ENCODE measurements at regions not wholly inside any gene's neighbourhood (a gene's known extent, or its start where the extent isn't known, plus 50 kb on each side); places are given as distances from the start of the nearest gene placed in this dataset.
A peak's percentile ranks its signal among the peaks of the same experiment; 100 is the strongest.

DNA sequence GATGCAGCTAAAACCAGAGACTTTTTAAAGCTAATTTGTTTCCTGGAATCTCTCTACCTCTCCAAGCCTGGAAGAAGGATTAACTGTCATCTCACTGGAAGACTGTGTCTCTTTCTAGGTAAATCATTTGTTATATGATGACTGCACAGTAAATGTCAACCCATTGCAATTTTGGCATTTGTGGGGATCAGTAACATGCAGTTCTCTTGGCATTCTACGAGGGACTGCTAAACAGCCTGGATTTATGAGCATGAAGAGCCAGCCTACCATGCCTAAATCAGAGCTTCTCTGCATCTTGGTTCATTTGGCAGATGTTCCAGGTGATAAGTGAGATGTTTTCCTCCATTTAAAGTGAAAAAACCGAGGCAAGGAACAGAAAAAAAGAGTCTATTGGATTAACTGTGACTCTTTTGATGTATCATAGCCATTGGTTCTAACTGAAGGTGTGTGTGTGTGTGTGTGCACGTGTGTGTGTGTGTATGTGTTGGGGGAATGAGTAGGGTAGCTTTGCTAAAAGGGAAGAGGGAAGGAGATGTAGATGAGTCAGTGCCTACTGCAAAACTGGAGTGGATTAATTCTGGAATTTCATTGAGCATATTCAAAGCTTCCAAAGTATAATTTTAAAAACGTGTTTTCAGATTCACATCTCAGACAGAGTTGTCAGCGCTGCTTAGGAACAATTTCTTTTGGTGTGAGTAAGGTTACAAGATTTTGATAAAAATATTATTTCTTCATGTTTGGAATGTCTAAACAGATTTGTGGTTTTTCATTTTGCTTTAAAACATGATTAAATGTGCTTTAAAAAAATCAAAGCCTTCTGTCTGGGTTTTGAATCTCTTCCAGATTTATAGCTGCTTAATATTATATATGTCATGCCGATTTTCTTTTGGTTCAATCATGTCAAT is 123.2 kb upstream of the LNX1 start:
- DNase-seq = no peak
- Histone ChIP-seq H3K9me3 (no peaks in the 10 kb centered on the region), H3K27ac (ENCODE audit: low read depth in 2 of 2, low read length in 1 of 2) (peak overlapping the region; percentile 60 to 64), H3K9ac (no peak overlapping the region; the same call in 1 of the 2 replicates), H3K79me2 (ENCODE audit: insufficient read depth) (no peaks in the 10 kb centered on the region), H3K9me2 (no peaks in the 10 kb centered on the region), H3K27me3 (ENCODE audit: insufficient read depth) (no peaks in the 10 kb centered on the region), H2AFZ (ENCODE audit: low read depth) (no peak overlapping the region; the same call in 1 of the 2 replicates), H3K36me3 (replicated peaks in 1 of 2; ENCODE audit: control insufficient read depth in 1 of 2, insufficient read depth in 2 of 2, low read length in 1 of 2) (no peaks in the 10 kb centered on the region), H3K4me3 (ENCODE audit: low read depth in 2 of 2, low read length in 1 of 2) (0 out of 4 replicates have a peak overlapping the region, but pooled peaks of 1 of the 2 experiments have one; percentile 24), H4K20me1 (ENCODE audit: insufficient read depth) (no peaks in the 10 kb centered on the region), H3K4me2 (peak overlapping the region; percentile 69), H3K4me1 (ENCODE audit: control insufficient read depth in 1 of 2, insufficient read depth in 2 of 2, low read depth in 1 of 2, low read length in 1 of 2) (peaks cover 4 to 22% of the 10 kb centered on the region in 2 experiments), H3F3A (replicated peaks; ENCODE audit: insufficient read depth) (peaks cover 40% of the 10 kb centered on the region)
- TF ChIP-seq SMC3 (IDR thresholded peaks at IDR 0.05; ENCODE audit: low read depth, low read length) (no peak), NFIC (IDR thresholded peaks at IDR 0.05; ENCODE audit: borderline replicate concordance) (peak; percentile 88), POLR2AphosphoS5 (IDR thresholded peaks at IDR 0.05; ENCODE audit: low read depth, low read length) (peak; percentile 80), EZH2phosphoT487 (IDR thresholded peaks at IDR 0.05; ENCODE audit: borderline replicate concordance, low read depth) (peak; percentile 76; the same call in 1 of the 2 replicates), GABPA (IDR thresholded peaks at IDR 0.05; ENCODE audit: low read depth) (no peak), RAD21 (IDR thresholded peaks at IDR 0.05; ENCODE audit: low read length) (0 out of 2 replicates have a peak, but pooled peaks have one; percentile 13), FOSL2 (IDR thresholded peaks at IDR 0.05; ENCODE audit: borderline replicate concordance, low read depth) (peak; percentile 80), FOXM1 (IDR thresholded peaks at IDR 0.05; ENCODE audit: low read depth) (peak; percentile 84; the same call in 1 of the 2 replicates), TCF12 (IDR thresholded peaks at IDR 0.05) (peak; percentile 98), EP300 (IDR thresholded peaks at IDR 0.05; ENCODE audit: borderline replicate concordance in 1 of 2, low read depth in 1 of 2, low read length in 1 of 2) (peak; percentile 72 to 87), MEF2A (IDR thresholded peaks at IDR 0.05; ENCODE audit: borderline replicate concordance, low read depth) (peak; percentile 20; the same call in 1 of the 2 replicates), RXRA (IDR thresholded peaks at IDR 0.05; ENCODE audit: borderline replicate concordance, low read depth) (peak; percentile 54; the same call in 1 of the 2 replicates), TEAD4 (IDR thresholded peaks at IDR 0.05; ENCODE audit: borderline replicate concordance, insufficient read depth) (peak; percentile 93), YY1 (IDR thresholded peaks at IDR 0.05; ENCODE audit: low read depth) (no peak), JUND (IDR thresholded peaks at IDR 0.05) (peak; percentile 83), GATA2 (CRISPR knock-in tag; IDR thresholded peaks at IDR 0.05) (no peak)
- TF ChIP-seq, protein P1, sequence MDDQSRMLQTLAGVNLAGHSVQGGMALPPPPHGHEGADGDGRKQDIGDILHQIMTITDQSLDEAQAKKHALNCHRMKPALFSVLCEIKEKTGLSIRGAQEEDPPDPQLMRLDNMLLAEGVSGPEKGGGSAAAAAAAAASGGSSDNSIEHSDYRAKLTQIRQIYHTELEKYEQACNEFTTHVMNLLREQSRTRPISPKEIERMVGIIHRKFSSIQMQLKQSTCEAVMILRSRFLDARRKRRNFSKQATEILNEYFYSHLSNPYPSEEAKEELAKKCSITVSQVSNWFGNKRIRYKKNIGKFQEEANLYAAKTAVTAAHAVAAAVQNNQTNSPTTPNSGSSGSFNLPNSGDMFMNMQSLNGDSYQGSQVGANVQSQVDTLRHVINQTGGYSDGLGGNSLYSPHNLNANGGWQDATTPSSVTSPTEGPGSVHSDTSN (IDR thresholded peaks at IDR 0.05) = peak; percentile 96
- TF ChIP-seq, protein P2, sequence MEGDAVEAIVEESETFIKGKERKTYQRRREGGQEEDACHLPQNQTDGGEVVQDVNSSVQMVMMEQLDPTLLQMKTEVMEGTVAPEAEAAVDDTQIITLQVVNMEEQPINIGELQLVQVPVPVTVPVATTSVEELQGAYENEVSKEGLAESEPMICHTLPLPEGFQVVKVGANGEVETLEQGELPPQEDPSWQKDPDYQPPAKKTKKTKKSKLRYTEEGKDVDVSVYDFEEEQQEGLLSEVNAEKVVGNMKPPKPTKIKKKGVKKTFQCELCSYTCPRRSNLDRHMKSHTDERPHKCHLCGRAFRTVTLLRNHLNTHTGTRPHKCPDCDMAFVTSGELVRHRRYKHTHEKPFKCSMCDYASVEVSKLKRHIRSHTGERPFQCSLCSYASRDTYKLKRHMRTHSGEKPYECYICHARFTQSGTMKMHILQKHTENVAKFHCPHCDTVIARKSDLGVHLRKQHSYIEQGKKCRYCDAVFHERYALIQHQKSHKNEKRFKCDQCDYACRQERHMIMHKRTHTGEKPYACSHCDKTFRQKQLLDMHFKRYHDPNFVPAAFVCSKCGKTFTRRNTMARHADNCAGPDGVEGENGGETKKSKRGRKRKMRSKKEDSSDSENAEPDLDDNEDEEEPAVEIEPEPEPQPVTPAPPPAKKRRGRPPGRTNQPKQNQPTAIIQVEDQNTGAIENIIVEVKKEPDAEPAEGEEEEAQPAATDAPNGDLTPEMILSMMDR (IDR thresholded peaks at IDR 0.05) = no peak
- TF ChIP-seq, protein P3, sequence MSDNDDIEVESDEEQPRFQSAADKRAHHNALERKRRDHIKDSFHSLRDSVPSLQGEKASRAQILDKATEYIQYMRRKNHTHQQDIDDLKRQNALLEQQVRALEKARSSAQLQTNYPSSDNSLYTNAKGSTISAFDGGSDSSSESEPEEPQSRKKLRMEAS (IDR thresholded peaks at IDR 0.05; ENCODE audit: low read depth) = peak; percentile 60; the same call in 1 of the 2 replicates
- 13% methylated on average over 6 of the region's 6 CpGs for WGBS (ENCODE audit: low lambda C conversion rate)
- POLR2A ChIA-PET = interaction anchor here (2.5 kb wide), 1 partner anchor 11 kb away, joined by 7 read pairs; no protein-coding TSS in a partner anchor
- CTCF ChIA-PET = interaction anchor here (0.8 to 1.3 kb wide), 4 partner anchors 194 to 699 kb away, joined by 3 read pairs; no protein-coding TSS in a partner anchor
